ENCODE measurements at regions not wholly inside any gene's neighbourhood (a gene's known extent, or its start where the extent isn't known, plus 50 kb on each side); places are given as distances from the start of the nearest gene placed in this dataset.

DNA sequence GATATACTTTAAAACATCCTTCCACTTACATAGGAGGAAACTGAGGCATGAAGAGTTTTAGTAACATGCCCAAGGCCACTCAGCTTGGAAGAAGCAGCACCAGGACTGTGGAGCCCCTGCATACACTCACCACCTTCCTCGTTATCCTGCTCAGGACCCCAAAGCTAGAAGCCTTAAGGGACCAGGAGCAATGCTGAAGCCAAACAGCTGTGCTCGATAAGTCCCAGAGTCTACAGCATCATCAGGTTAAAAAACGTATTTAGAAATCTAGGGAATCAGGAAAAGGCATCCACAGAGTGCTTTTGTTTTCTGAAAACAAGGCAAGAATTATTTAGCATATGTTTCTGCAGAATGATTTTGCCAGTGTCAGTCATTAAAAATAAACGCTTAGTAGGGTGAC lies 301.7 kb upstream of the ESRRG start:
- H3K27ac ChIP-seq (ENCODE audit: insufficient read depth, low read length), result no peak overlapping the region
- DNase-seq (ENCODE audit: low read depth in 2 of 2), result no peak
- H2AFZ ChIP-seq (ENCODE audit: low read length), result no peak overlapping the region
- no peak overlapping the region for H3K4me3 ChIP-seq (replicated peaks in 1 of 4; ENCODE audit: control extremely low read depth in 1 of 4, insufficient read depth in 1 of 4, low read depth in 3 of 4, low read length in 4 of 4)
- H3K4me2 ChIP-seq (ENCODE audit: extremely low read depth, insufficient read depth, low read length), result no peak overlapping the region
- no peaks in the 10 kb centered on the region for H3K4me1 ChIP-seq (ENCODE audit: control insufficient read depth, extremely low read depth, insufficient read depth, low read length)
- H3K36me3 ChIP-seq (ENCODE audit: control insufficient read depth, insufficient read depth, low read length), result no peaks in the 10 kb centered on the region
- no peaks in the 10 kb centered on the region for H3K79me2 ChIP-seq (ENCODE audit: control insufficient read depth, insufficient read depth, low read length)
- no peaks in the 10 kb centered on the region for H4K20me1 ChIP-seq (ENCODE audit: control insufficient read depth, extremely low read depth, insufficient read depth, low read length)
- H3K27me3 ChIP-seq (ENCODE audit: control insufficient read depth, insufficient read depth, low read length), result no peaks in the 10 kb centered on the region
- H3K9me3 ChIP-seq (ENCODE audit: control insufficient read depth, insufficient read depth, low read depth, low read length), result no peaks in the 10 kb centered on the region
- H3K9ac ChIP-seq (ENCODE audit: insufficient read depth, low read length), result no peak overlapping the region
- TF ChIP-seq, protein P1, sequence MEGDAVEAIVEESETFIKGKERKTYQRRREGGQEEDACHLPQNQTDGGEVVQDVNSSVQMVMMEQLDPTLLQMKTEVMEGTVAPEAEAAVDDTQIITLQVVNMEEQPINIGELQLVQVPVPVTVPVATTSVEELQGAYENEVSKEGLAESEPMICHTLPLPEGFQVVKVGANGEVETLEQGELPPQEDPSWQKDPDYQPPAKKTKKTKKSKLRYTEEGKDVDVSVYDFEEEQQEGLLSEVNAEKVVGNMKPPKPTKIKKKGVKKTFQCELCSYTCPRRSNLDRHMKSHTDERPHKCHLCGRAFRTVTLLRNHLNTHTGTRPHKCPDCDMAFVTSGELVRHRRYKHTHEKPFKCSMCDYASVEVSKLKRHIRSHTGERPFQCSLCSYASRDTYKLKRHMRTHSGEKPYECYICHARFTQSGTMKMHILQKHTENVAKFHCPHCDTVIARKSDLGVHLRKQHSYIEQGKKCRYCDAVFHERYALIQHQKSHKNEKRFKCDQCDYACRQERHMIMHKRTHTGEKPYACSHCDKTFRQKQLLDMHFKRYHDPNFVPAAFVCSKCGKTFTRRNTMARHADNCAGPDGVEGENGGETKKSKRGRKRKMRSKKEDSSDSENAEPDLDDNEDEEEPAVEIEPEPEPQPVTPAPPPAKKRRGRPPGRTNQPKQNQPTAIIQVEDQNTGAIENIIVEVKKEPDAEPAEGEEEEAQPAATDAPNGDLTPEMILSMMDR (conservative IDR thresholded peaks at IDR 0.05 in 1 of 2, IDR thresholded peaks at IDR 0.05 in 1 of 2; ENCODE audit: low read depth in 1 of 2, low read length in 2 of 2), result no peak
- no peak for TF ChIP-seq EZH2 (IDR thresholded peaks at IDR 0.05; ENCODE audit: low read length, missing control alignments)

DNA sequence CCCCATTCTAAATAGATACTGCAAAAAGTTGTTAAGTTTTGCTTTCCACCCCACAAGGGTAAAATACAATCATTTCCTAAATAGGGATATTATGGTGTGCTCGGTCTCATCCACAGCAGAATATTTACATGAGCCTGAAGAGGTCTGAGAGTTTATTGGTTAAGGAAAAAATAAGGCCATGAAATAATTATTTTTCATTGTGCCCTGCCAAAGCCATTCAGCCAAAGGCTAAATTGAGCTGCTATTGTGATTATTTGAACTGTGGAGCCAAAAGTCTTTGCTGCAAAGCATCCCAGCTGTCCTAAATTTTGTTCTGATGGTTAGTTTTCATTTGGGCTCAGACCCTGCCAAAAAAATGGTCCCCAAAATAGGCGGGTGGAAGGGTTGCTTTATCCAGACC lies 298.7 kb upstream of the ESRRG start:
- Histone ChIP-seq H3K27me3 (ENCODE audit: control insufficient read depth, insufficient read depth, low read length) (no peaks in the 10 kb centered on the region), H3K36me3 (ENCODE audit: control insufficient read depth, insufficient read depth, low read length) (no peaks in the 10 kb centered on the region), H3K4me2 (ENCODE audit: extremely low read depth, insufficient read depth, low read length) (no peak overlapping the region), H2AFZ (ENCODE audit: low read length) (no peak overlapping the region), H3K4me1 (ENCODE audit: control insufficient read depth, extremely low read depth, insufficient read depth, low read length) (no peaks in the 10 kb centered on the region), H3K4me3 (replicated peaks in 1 of 4; ENCODE audit: control extremely low read depth in 1 of 4, insufficient read depth in 1 of 4, low read depth in 3 of 4, low read length in 4 of 4) (no peak overlapping the region), H3K27ac (ENCODE audit: insufficient read depth, low read length) (no peak overlapping the region), H3K9ac (ENCODE audit: insufficient read depth, low read length) (no peak overlapping the region), H4K20me1 (ENCODE audit: control insufficient read depth, extremely low read depth, insufficient read depth, low read length) (no peaks in the 10 kb centered on the region), H3K79me2 (ENCODE audit: control insufficient read depth, insufficient read depth, low read length) (no peaks in the 10 kb centered on the region), H3K9me3 (ENCODE audit: control insufficient read depth, insufficient read depth, low read depth, low read length) (no peaks in the 10 kb centered on the region)
- no peak for TF ChIP-seq EZH2 (IDR thresholded peaks at IDR 0.05; ENCODE audit: low read length, missing control alignments)
- TF ChIP-seq, protein P1 (conservative IDR thresholded peaks at IDR 0.05 in 1 of 2, IDR thresholded peaks at IDR 0.05 in 1 of 2; ENCODE audit: low read depth in 1 of 2, low read length in 2 of 2), result no peak
- no peak for DNase-seq (ENCODE audit: low read depth in 2 of 2)

DNA sequence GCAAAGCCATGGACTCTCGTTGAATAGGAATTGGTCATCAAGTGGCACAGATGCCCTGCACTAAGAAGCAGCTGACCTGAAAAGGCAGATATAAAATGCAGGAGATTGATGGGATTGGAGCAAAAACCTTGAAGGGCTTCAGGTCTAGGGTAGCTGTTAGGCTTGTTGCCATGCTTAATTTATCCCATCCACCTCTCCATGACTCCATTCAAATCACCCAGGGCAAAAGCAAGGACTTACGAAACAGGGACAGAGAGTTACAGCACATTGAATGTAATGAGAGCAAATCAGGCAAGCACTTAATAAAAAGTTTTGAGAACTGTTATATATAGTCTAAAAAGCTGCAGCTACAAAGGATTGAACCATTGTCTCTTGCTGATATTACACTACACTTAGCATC lies 298.2 kb upstream of the ESRRG start:
- Histone ChIP-seq H3K9me3 (ENCODE audit: control insufficient read depth, insufficient read depth, low read depth, low read length) (no peaks in the 10 kb centered on the region), H3K4me1 (ENCODE audit: control insufficient read depth, extremely low read depth, insufficient read depth, low read length) (no peaks in the 10 kb centered on the region), H3K27me3 (ENCODE audit: control insufficient read depth, insufficient read depth, low read length) (no peaks in the 10 kb centered on the region), H3K4me2 (ENCODE audit: extremely low read depth, insufficient read depth, low read length) (no peak overlapping the region), H3K27ac (ENCODE audit: insufficient read depth, low read length) (no peak overlapping the region), H3K36me3 (ENCODE audit: control insufficient read depth, insufficient read depth, low read length) (no peaks in the 10 kb centered on the region), H3K79me2 (ENCODE audit: control insufficient read depth, insufficient read depth, low read length) (no peaks in the 10 kb centered on the region), H3K9ac (ENCODE audit: insufficient read depth, low read length) (no peak overlapping the region), H3K4me3 (replicated peaks in 1 of 4; ENCODE audit: control extremely low read depth in 1 of 4, insufficient read depth in 1 of 4, low read depth in 3 of 4, low read length in 4 of 4) (no peak overlapping the region), H4K20me1 (ENCODE audit: control insufficient read depth, extremely low read depth, insufficient read depth, low read length) (no peaks in the 10 kb centered on the region), H2AFZ (ENCODE audit: low read length) (no peak overlapping the region)
- TF ChIP-seq, protein P1 (conservative IDR thresholded peaks at IDR 0.05 in 1 of 2, IDR thresholded peaks at IDR 0.05 in 1 of 2; ENCODE audit: low read depth in 1 of 2, low read length in 2 of 2), result no peak
- no peak for TF ChIP-seq EZH2 (IDR thresholded peaks at IDR 0.05; ENCODE audit: low read length, missing control alignments)
- DNase-seq (ENCODE audit: low read depth in 2 of 2), result no peak

All from fibroblast of lung (primary cell).